ENCODE measurements at regions not wholly inside any gene's neighbourhood (a gene's known extent, or its start where the extent isn't known, plus 50 kb on each side); places are given as distances from the start of the nearest gene placed in this dataset.
"Not testable (repeated sequence)": the region's sequence is repeated elsewhere in the genome, so short reads cannot be mapped to it uniquely, and the experiment has no call there.

DNA sequence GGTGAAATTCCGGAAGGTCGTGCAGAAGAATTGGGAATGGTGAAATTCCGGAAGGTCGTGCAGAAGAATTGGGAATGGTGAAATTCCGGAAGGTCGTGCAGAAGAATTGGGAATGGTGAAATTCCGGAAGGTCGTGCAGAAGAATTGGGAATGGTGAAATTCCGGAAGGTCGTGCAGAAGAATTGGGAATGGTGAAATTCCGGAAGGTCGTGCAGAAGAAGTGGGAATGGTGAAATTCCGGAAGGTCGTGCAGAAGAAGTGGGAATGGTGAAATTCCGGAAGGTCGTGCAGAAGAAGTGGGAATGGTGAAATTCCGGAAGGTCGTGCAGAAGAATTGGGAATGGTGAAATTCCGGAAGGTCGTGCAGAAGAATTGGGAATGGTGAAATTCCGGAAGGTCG lies 154.4 kb downstream of the C16orf95 start:
- TF ChIP-seq, protein P1, sequence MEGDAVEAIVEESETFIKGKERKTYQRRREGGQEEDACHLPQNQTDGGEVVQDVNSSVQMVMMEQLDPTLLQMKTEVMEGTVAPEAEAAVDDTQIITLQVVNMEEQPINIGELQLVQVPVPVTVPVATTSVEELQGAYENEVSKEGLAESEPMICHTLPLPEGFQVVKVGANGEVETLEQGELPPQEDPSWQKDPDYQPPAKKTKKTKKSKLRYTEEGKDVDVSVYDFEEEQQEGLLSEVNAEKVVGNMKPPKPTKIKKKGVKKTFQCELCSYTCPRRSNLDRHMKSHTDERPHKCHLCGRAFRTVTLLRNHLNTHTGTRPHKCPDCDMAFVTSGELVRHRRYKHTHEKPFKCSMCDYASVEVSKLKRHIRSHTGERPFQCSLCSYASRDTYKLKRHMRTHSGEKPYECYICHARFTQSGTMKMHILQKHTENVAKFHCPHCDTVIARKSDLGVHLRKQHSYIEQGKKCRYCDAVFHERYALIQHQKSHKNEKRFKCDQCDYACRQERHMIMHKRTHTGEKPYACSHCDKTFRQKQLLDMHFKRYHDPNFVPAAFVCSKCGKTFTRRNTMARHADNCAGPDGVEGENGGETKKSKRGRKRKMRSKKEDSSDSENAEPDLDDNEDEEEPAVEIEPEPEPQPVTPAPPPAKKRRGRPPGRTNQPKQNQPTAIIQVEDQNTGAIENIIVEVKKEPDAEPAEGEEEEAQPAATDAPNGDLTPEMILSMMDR (conservative IDR thresholded peaks at IDR 0.05; ENCODE audit: low read depth, low read length), result not testable (repeated sequence)
- not testable (repeated sequence) for TF ChIP-seq EZH2 (IDR thresholded peaks at IDR 0.05; ENCODE audit: borderline replicate concordance, low read depth, low read length, poor library complexity, severe bottlenecking)
